MG63 (cell line): ENCODE measurements at regions not wholly inside any gene's neighbourhood (a gene's known extent, or its start where the extent isn't known, plus 50 kb on each side); places are given as distances from the start of the nearest gene placed in this dataset.
"Not testable (repeated sequence)": the region's sequence is repeated elsewhere in the genome, so short reads cannot be mapped to it uniquely, and the experiment has no call there.

Source experiments
- DNase-seq: peaks from one replicate; pipeline ENCODE4 v3.0.0-alpha.2; 2020
- H3K27me3 ChIP-seq: fragments of 250-450 bp; sonication (Bioruptor Pico); 2 replicates; pipeline ENCODE4 v1.5.1; 2020; ENCODE audit warnings: mild to moderate bottlenecking, moderate library complexity
- H3K36me3 ChIP-seq: fragments of 250-450 bp; sonication (Bioruptor Pico); 2 replicates; pipeline ENCODE4 v1.5.1; 2020; ENCODE audit warnings: mild to moderate bottlenecking, moderate library complexity
- H3K4me3 ChIP-seq: fragments of 250-450 bp; sonication (Bioruptor Pico); 2 replicates; pipeline ENCODE4 v1.5.1; 2020; ENCODE audit warnings: mild to moderate bottlenecking, moderate library complexity
- H3K9me3 ChIP-seq: fragments of 250-450 bp; sonication (Bioruptor Pico); 2 replicates; pipeline ENCODE4 v1.5.1; 2020; ENCODE audit warnings: mild to moderate bottlenecking, moderate library complexity

DNA sequence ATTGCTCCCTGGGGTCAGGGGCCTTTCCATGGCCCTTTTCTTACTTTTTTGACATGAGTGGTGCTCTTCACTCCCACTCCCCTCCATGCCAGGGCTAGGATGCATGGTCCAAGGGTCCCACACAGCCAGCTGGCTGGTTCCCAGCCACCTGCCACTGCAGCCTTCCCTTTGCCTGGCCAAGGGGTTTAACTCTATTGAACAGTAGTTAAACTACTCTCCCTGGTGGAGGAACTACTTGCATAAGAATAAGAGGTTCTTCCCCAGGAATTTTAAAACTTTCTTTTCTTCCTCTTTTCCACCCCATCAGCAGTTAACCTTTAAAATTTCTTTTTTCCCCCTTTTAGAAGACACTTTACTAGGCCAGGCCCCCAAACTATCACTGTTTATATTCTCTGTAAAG, 1532.8 kb upstream of the ACO1 start:
- Histone ChIP-seq H3K27me3 (no peaks in the 10 kb centered on the region), H3K4me3 (no peak overlapping the region), H3K36me3 (no peaks in the 10 kb centered on the region), H3K9me3 (no peaks in the 10 kb centered on the region)
- DNase-seq, result no peak

DNA sequence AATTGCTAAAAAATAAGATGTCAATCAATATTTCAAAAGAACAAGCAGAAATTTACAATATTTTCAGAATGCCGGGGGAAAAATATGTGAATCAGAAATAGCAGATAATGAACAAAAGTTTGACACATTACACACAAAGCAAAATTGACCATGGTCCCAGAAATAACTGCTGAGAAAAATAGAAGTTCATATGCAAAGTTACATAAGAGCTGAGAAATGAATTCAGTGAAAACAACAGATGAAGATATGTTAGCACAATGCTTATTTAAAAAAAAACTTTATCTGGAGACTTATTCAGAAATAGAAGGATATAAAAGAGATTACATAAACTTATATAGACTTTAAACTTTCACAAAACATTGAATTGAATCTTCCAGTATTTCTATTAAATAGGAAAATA, 1483.7 kb upstream of the ACO1 start:
- Histone ChIP-seq H3K4me3 (no peak overlapping the region), H3K9me3 (no peaks in the 10 kb centered on the region), H3K36me3 (no peaks in the 10 kb centered on the region), H3K27me3 (no peaks in the 10 kb centered on the region)
- no peak for DNase-seq

DNA sequence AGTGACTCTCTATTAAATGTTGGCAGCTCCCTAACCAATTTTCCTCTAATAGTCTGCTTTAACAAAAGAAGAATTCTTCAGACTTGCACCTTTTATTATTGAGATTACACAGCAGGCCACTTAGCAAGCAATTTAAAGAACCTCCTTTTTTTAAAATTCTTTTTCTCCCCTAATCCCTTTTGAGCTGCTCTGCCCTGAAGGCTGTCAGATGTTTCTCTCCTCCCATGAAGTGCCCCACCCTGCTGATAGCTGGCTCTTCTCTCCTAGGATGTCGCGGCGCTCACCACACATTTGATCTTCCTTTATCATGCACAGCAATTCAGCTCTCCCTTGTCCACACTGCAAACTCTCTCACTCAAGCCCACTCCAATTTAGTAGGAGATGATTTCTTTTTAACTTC, 1471.1 kb upstream of the ACO1 start:
- Histone ChIP-seq H3K36me3 (no peaks in the 10 kb centered on the region), H3K9me3 (no peaks in the 10 kb centered on the region), H3K27me3 (no peaks in the 10 kb centered on the region), H3K4me3 (no peak overlapping the region)
- no peak for DNase-seq

DNA sequence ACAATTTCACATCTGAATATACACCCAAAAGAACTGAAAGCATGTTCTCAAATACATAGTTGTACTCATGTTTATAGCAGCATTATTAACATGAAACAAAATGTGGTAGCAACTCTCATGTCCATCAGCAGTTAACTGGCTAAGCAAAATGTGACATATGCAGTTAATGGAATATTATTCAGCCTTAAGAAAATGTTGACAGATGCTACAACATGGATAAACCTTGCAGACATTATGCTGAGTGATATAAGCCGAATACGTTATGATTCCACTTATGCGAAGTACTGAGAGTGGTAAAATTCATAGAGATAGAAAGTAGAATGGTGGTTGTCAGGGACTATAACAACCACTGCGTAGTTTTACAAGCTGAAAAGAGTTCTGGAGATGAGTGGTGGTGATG, 1469.0 kb upstream of the ACO1 start:
- Histone ChIP-seq H3K4me3 (no peak overlapping the region), H3K9me3 (no peaks in the 10 kb centered on the region), H3K36me3 (no peaks in the 10 kb centered on the region), H3K27me3 (no peaks in the 10 kb centered on the region)
- no peak for DNase-seq

- Histone ChIP-seq H3K27me3 (no peaks in the 10 kb centered on the region), H3K9me3 (no peaks in the 10 kb centered on the region), H3K36me3 (no peaks in the 10 kb centered on the region), H3K4me3 (no peak overlapping the region)
- DNase-seq, result no peak
These were observed 1459.3 kb upstream of the ACO1 start for GRCh38 chr9:30925126-30925525.

DNA sequence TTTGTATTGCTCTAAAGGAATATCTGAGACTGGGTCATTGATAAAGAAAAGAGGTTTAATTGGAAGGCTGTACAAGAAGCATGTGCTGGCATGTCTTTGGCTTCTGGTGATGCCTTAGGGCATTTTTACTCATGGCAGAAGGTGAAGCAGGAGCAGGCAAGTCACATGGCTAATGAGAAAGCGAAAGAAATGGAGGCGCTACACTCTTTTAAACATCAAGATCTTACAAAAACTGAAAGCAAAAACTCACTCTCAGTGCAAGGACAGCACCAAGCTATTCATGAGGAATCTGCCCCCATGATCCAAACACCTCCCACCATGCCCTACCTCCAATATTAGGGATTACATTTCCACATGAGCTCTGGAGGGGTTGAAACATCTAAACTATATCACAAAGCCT, 1458.8 kb upstream of the ACO1 start:
- no peaks in the 10 kb centered on the region for H3K27me3 ChIP-seq

DNA sequence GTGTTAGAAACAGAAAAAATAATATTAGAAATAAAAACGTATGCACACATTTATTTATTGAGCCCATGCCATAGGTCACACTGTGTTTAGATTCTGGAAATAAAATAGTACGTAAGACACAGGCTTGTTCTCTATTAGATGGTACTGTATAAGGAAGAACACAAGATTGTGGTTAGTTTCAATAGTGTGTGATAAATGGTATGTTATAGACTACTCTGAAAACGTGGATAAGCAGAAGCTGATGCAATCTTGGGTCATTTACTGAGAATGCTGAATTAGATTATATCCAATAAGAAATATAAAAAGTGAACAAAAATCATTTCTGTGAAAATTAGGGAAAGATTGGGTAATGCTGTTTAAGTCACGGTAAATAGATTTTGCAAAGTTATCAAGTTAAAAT, 1456.4 kb upstream of the ACO1 start:
- H3K27me3 ChIP-seq, result no peaks in the 10 kb centered on the region
- no peak for DNase-seq
- H3K9me3 ChIP-seq, result no peaks in the 10 kb centered on the region
- H3K4me3 ChIP-seq, result no peak overlapping the region
- H3K36me3 ChIP-seq, result no peaks in the 10 kb centered on the region

More for the DNA sequence above, 1458.8 kb upstream of the ACO1 start:
- no peak for DNase-seq
- no peak overlapping the region for H3K4me3 ChIP-seq
- no peaks in the 10 kb centered on the region for H3K9me3 ChIP-seq
- H3K36me3 ChIP-seq, result no peaks in the 10 kb centered on the region

GRCh38 chr9:30932226-30932625, 1452.2 kb upstream of the ACO1 start:
- Histone ChIP-seq H3K9me3 (no peaks in the 10 kb centered on the region), H3K4me3 (no peak overlapping the region), H3K36me3 (no peaks in the 10 kb centered on the region), H3K27me3 (no peaks in the 10 kb centered on the region)
- DNase-seq, result peak; percentile 49

DNA sequence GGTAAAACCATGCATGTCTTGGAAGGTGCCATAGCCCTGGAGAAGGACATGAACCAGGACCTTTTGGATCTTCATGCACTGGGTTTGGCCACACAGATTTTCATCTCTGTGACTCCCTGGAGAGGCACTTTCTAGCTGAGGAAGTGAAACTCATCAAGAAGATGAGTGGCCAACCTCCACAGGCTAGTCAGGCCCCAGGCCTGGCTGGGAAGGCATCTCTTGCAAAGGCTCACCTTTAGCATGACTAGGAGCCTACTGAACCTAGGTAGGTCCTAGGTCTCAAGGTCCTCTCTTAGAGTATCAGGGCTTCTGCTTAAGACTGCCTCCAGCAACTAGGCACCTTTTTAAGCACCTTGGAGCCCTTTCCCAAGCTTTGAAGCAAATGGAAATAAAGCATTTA, 1448.7 kb upstream of the ACO1 start:
- Histone ChIP-seq H3K9me3 (no peaks in the 10 kb centered on the region), H3K4me3 (no peak overlapping the region), H3K27me3 (no peaks in the 10 kb centered on the region), H3K36me3 (no peaks in the 10 kb centered on the region)
- DNase-seq, result no peak

DNA sequence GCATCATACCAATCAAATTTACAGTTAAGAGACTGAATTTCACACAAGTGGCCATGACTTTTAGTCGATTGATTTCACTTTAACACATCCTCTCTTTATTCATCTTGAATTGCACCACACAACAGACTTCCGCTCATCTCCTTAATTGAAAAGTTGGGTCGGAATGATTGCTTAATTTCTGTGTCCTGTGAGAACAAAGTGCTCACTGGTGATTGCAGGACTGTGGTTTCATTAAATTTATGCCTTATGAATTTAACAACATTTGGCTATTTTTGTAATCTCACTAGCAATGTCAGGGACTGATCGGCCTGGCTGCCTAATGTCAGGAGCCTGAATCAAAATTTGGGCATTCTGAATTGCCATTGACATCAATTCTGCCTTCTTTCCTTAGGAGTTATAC, 1447.3 kb upstream of the ACO1 start:
- Histone ChIP-seq H3K36me3 (no peaks in the 10 kb centered on the region), H3K27me3 (no peaks in the 10 kb centered on the region), H3K9me3 (no peaks in the 10 kb centered on the region), H3K4me3 (no peak overlapping the region)
- DNase-seq, result no peak

DNA sequence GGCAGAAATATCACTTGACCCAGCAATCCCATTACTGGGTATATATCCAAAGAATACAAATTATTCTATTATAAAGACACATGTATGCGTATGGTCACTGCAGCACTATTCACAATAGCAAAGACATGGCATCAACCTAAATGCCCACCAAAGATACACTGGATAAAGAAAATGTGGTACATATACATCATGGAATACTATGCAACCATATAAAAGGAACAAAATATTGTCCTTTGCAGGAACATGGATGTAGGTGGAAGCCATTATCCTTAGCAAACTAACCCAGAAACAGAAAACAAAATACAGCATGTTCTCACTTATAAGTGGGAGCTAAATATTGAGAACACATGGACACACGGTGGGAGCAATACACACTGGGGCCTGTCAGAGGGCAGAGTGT, 1441.6 kb upstream of the ACO1 start:
- not testable (repeated sequence) for H3K4me3 ChIP-seq, DNase-seq, H3K9me3 ChIP-seq, H3K27me3 ChIP-seq, H3K36me3 ChIP-seq

GRCh38 chr9:30943446-30944224, 1440.8 kb upstream of the ACO1 start:
- Histone ChIP-seq H3K27me3 (no peaks in the 10 kb centered on the region), H3K9me3 (no peaks in the 10 kb centered on the region), H3K36me3 (no peaks in the 10 kb centered on the region), H3K4me3 (no peak overlapping the region)
- no peak for DNase-seq

DNA sequence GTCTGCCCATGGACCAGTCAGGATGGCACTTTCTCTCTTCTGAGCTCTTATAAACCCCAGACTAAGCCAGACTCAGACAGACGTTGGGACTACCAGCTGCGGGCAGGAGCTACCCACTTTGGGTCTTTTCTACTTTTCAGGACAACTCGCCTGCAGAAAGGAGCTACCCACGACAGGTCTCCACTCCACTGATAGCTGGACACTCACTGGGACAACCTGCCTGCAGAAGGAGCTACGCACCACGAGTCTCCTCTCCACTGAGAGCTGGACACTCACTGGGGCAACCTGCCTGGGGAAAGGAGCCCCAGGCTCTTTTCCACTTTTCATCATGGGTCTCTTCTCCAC, 1440.2 kb upstream of the ACO1 start:
- Histone ChIP-seq H3K27me3 (no peaks in the 10 kb centered on the region), H3K36me3 (no peaks in the 10 kb centered on the region), H3K9me3 (no peaks in the 10 kb centered on the region), H3K4me3 (no peak overlapping the region)
- DNase-seq, result no peak

- Histone ChIP-seq H3K27me3 (no peaks in the 10 kb centered on the region), H3K4me3 (no peak overlapping the region), H3K36me3 (no peaks in the 10 kb centered on the region), H3K9me3 (no peaks in the 10 kb centered on the region)
- DNase-seq, result no peak
These were observed 1439.6 kb upstream of the ACO1 start for GRCh38 chr9:30944741-30945280.

DNA sequence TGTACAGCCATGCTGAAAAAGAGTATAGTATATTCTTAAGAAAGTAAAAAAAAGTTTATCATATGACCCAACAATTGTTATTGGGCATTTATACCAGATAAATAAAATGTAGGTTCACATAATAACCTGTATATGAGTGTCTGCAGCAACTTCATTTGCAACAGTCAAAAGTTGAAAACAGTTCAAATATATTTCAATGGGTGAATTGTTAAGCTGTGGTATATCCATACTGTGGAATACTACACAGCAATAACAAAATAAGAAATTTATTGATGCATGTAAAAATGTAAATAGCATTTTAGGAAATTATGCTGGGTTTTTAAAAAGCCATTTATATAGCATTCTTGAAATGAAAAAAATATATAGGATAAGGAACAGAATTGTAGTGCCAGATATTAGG, 1420.1 kb upstream of the ACO1 start:
- H3K9me3 ChIP-seq, result no peaks in the 10 kb centered on the region
- no peaks in the 10 kb centered on the region for H3K36me3 ChIP-seq
- no peak overlapping the region for H3K4me3 ChIP-seq
- no peak for DNase-seq
- H3K27me3 ChIP-seq, result no peaks in the 10 kb centered on the region

- no peak for DNase-seq
- no peak overlapping the region for H3K4me3 ChIP-seq
- H3K27me3 ChIP-seq, result no peaks in the 10 kb centered on the region
- H3K36me3 ChIP-seq, result no peaks in the 10 kb centered on the region
- H3K9me3 ChIP-seq, result no peaks in the 10 kb centered on the region
These were observed 1417.0 kb upstream of the ACO1 start for GRCh38 chr9:30967476-30967875.

GRCh38 chr9:30970186-30970585, 1414.3 kb upstream of the ACO1 start:
- Histone ChIP-seq H3K9me3 (no peaks in the 10 kb centered on the region), H3K4me3 (no peak overlapping the region), H3K27me3 (no peaks in the 10 kb centered on the region), H3K36me3 (no peaks in the 10 kb centered on the region)
- no peak for DNase-seq

DNA sequence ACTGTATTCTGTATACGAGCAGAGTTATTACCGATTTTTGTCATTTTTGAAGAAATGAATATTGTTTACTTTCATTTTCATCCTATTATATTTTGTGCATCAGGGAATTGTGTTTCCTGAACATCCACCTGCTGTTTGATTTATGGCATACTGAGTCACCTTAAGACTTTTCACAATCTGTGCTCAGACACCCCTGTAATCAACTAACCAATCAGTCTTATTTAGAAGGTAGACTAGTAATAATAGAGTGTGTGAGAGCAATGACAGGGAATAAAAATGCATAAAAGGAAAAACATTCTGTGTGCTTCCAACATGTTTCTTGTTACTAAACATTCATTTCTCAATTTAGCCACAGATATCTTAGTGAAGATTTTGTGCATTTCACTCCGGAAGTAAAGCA, 1413.6 kb upstream of the ACO1 start:
- Histone ChIP-seq H3K36me3 (no peaks in the 10 kb centered on the region), H3K27me3 (no peaks in the 10 kb centered on the region), H3K9me3 (no peaks in the 10 kb centered on the region), H3K4me3 (no peak overlapping the region)
- DNase-seq, result no peak

GRCh38 chr9:30972654-30973053, 1411.8 kb upstream of the ACO1 start:
- H3K36me3 ChIP-seq, result no peaks in the 10 kb centered on the region
- H3K4me3 ChIP-seq, result no peak overlapping the region
- no peak for DNase-seq
- no peaks in the 10 kb centered on the region for H3K27me3 ChIP-seq
- no peaks in the 10 kb centered on the region for H3K9me3 ChIP-seq
